K562 (cell line): ENCODE measurements at regions not wholly inside any gene's neighbourhood (a gene's known extent, or its start where the extent isn't known, plus 50 kb on each side); places are given as distances from the start of the nearest gene placed in this dataset.
A peak's percentile ranks its signal among the peaks of the same experiment; 100 is the strongest.

ENCODE experiments used
- ATAC-seq: fragments of 200-7000 bp; cut with Tn5 transposase; 3 replicates; pipeline ENCODE4 v1.9.1; 2020; ENCODE audit warnings: moderate library complexity
- BruUV-seq: library from RNA; stranded (reverse); fragments of 400-500 nt; replicated peaks from 2 replicates; lab custom pipeline; 2021; lab: Mats Ljungman, UMichigan
- CTCF ChIA-PET: fragments of 300-600 bp; formaldehyde crosslinking; extraction: SDS; loops from one replicate; lab custom pipeline; 2021; ENCODE audit warnings: low intra/inter-chr PET ratio; lab: Yijun Ruan, JAX
- POLR2A ChIA-PET: fragments of 300-600, 350-650 bp; sonication (Branson Sonifier 250); formaldehyde crosslinking; extraction: SDS; loops from one replicate; lab custom pipeline; 2021; ENCODE audit warnings: antibody characterized with exemption, inconsistent platforms; lab: Yijun Ruan, JAX
- DNase-seq, 4 experiments: peaks; one replicate each; pipeline versions ENCODE4 v3.0.0 to v3.0.0-alpha.2; 2011 to 2018; ENCODE audit warnings: low spot score in 3 of 4, mixed read lengths in 3 of 4; ENCODE audit errors: extremely low read depth in 1 of 4
- FAIRE-seq: peaks from 2 replicates; lab custom pipeline; 2011; peaks lifted over from hg19 to GRCh38; lab: Jason Lieb, UNC
- H2AFZ ChIP-seq: 2 replicates; pipeline ENCODE4 v1.6.0; 2011; ENCODE audit warnings: low read depth, low read length, control low read depth, inconsistent platforms
- H3K27ac ChIP-seq: fragments of 200-600 bp; 3 replicates; pipeline ENCODE4 v1.8.0; 2011; ENCODE audit warnings: low read depth, mild to moderate bottlenecking, control low read depth, inconsistent platforms, low read length, moderate library complexity, mixed read lengths; ENCODE audit errors: extremely low read depth
- H3K27me3 ChIP-seq, 2 experiments: fragments of 300-600 bp in 1 of 2; 2 replicates in 1 of 2; 3 replicates in 1 of 2; pipeline versions ENCODE4 v1.6.0 to v1.8.0; 2011; ENCODE audit warnings: inconsistent platforms in 2 of 2, low read length in 2 of 2, mild to moderate bottlenecking in 1 of 2, mixed read lengths in 1 of 2, moderate library complexity in 1 of 2; ENCODE audit not compliant: control insufficient read depth in 2 of 2, insufficient read depth in 2 of 2
- H3K36me3 ChIP-seq: fragments of 300-600 bp; 3 replicates; pipeline ENCODE4 v1.8.0; 2011; ENCODE audit warnings: mild to moderate bottlenecking, low read length, inconsistent platforms; ENCODE audit not compliant: control insufficient read depth, insufficient read depth
- H3K4me1 ChIP-seq, 2 experiments: fragments of 200-600 bp in 1 of 2; replicated peaks in 1 of 2; 2 replicates in 1 of 2; 3 replicates in 1 of 2; pipeline versions ENCODE4 v1.5.1 to v1.8.0; 2011; ENCODE audit warnings: inconsistent platforms in 2 of 2, low read length in 2 of 2, mild to moderate bottlenecking in 1 of 2, mixed read lengths in 1 of 2, moderate library complexity in 1 of 2; ENCODE audit not compliant: control insufficient read depth in 2 of 2, insufficient read depth in 2 of 2
- H3K4me2 ChIP-seq: 2 replicates; pipeline ENCODE4 v1.6.1; 2011; ENCODE audit warnings: low read length, control low read depth, inconsistent platforms, mixed read lengths; ENCODE audit not compliant: insufficient read depth
- H3K4me3 ChIP-seq: fragments of 200-600 bp; sonication (generic), shearing (Covaris generic); 2 replicates; pipeline ENCODE4 v1.5.1; 2016; ENCODE audit warnings: control low read depth, inconsistent platforms
- H3K79me2 ChIP-seq: fragments of 200-600 bp; 3 replicates; pipeline ENCODE4 v1.8.0; 2011; ENCODE audit warnings: low read length, inconsistent platforms; ENCODE audit not compliant: control insufficient read depth, insufficient read depth
- H3K9ac ChIP-seq, 2 experiments: 2 replicates each; pipeline versions ENCODE4 v1.6.0 to v1.6.1; 2011; ENCODE audit warnings: low read depth in 2 of 2, low read length in 2 of 2, control low read depth in 1 of 2, inconsistent platforms in 1 of 2, mild to moderate bottlenecking in 1 of 2, mixed read lengths in 1 of 2; ENCODE audit not compliant: insufficient read depth in 1 of 2
- H3K9me1 ChIP-seq: one replicate; pipeline ENCODE4 v1.6.0; 2011; ENCODE audit warnings: inconsistent platforms, mild to moderate bottlenecking, low read length, moderate library complexity; ENCODE audit not compliant: control insufficient read depth, insufficient read depth
- H3K9me3 ChIP-seq: replicated peaks from 2 replicates; pipeline ENCODE4 v1.5.1; 2011; ENCODE audit warnings: low read depth, low read length, inconsistent platforms; ENCODE audit not compliant: control insufficient read depth, insufficient read depth
- H4K20me1 ChIP-seq: replicated peaks from 2 replicates; pipeline ENCODE4 v1.6.1; 2011; ENCODE audit warnings: low read length, inconsistent platforms, mixed read lengths; ENCODE audit not compliant: control insufficient read depth, insufficient read depth
- EP400 ChIP-seq: fragments of 450-650 bp; IDR thresholded peaks from 2 replicates; pipeline ENCODE4 v1.6.1; 2017; ENCODE audit warnings: antibody characterized with exemption, mild to moderate bottlenecking, moderate library complexity
- HDAC8 ChIP-seq: fragments of 450-650 bp; IDR thresholded peaks from 2 replicates; pipeline ENCODE4 v1.6.1; 2016; ENCODE audit warnings: mild to moderate bottlenecking, missing genetic modification characterization, moderate library complexity, missing compliant biosample characterization
- IRF2 ChIP-seq: sonication (generic); formaldehyde crosslinking; IDR thresholded peaks from 2 replicates; pipeline ENCODE4 v1.8.1; 2022; ENCODE audit warnings: mild to moderate bottlenecking, missing genetic modification reagents
- NR4A1 ChIP-seq, 2 experiments: fragments of 250-450 bp in 1 of 2; fragments of 450-650 bp in 1 of 2; sonication (Bioruptor Pico) in 1 of 2; IDR thresholded peaks; 2 replicates each; pipeline versions ENCODE4 v1.4.0 to v1.6.1; 2016 to 2020; ENCODE audit warnings: mild to moderate bottlenecking in 2 of 2, missing compliant biosample characterization in 1 of 2, missing genetic modification characterization in 1 of 2, moderate library complexity in 1 of 2
- PKNOX1 ChIP-seq: fragments of 450-650 bp; IDR thresholded peaks from 2 replicates; pipeline ENCODE4 v1.6.1; 2016
- PML ChIP-seq: IDR thresholded peaks from 2 replicates; pipeline ENCODE4 v1.6.1; 2012; ENCODE audit warnings: low read length, inconsistent platforms
- RAD21 ChIP-seq, 2 experiments: fragments of 250-450 bp in 1 of 2; fragments of 450-650 bp in 1 of 2; sonication (Bioruptor Pico) in 1 of 2; formaldehyde crosslinking in 1 of 2; IDR thresholded peaks in 1 of 2; conservative IDR thresholded peaks in 1 of 2; 2 replicates each; pipeline versions ENCODE4 v1.4.0 to v1.8.0; 2020 to 2022; ENCODE audit warnings: mild to moderate bottlenecking in 2 of 2, moderate library complexity in 1 of 2
- SIX5 ChIP-seq, 2 experiments: IDR thresholded peaks; 2 replicates each; pipeline ENCODE4 v1.6.1; 2011; ENCODE audit warnings: low read length in 2 of 2, borderline replicate concordance in 1 of 2, low read depth in 1 of 2, mild to moderate bottlenecking in 1 of 2, moderate library complexity in 1 of 2; ENCODE audit not compliant: insufficient read depth in 1 of 2
- SMAD1 ChIP-seq: fragments of 150-350 bp; IDR thresholded peaks from 2 replicates; pipeline ENCODE4 v1.6.1; 2014; ENCODE audit warnings: low read length, low read depth; ENCODE audit not compliant: partially characterized antibody
- SMC3 ChIP-seq: conservative IDR thresholded peaks from 2 replicates; pipeline ENCODE4 v1.6.1; 2011; ENCODE audit warnings: low read depth, low read length, improper control_type of control experiment; ENCODE audit not compliant: insufficient read depth
- SNRNP70 ChIP-seq: fragments of 200-400 bp; formaldehyde crosslinking; optimal IDR thresholded peaks from 2 replicates; pipeline ENCODE3; 2017; ENCODE audit warnings: low read depth, low read length
- ZNF217 ChIP-seq: sonication (generic); formaldehyde crosslinking; IDR thresholded peaks from 2 replicates; pipeline ENCODE4 v1.8.0; 2022; ENCODE audit warnings: mild to moderate bottlenecking, missing genetic modification reagents
- ZNF347 ChIP-seq: fragments of 450-650 bp; formaldehyde crosslinking; IDR thresholded peaks from 2 replicates; pipeline ENCODE4 v1.4.0; 2020; ENCODE audit warnings: low read depth, mild to moderate bottlenecking, moderate library complexity
- ZNF395 ChIP-seq: fragments of 200-800 bp; sonication (Bioruptor generic); IDR thresholded peaks from 2 replicates; pipeline ENCODE4 v1.6.1; 2017; ENCODE audit warnings: missing genetic modification characterization, missing compliant biosample characterization
- ZNF512 ChIP-seq: IDR thresholded peaks from 2 replicates; pipeline ENCODE4 v1.6.1; 2016; ENCODE audit warnings: missing genetic modification characterization, missing compliant biosample characterization
- ZNF644 ChIP-seq: fragments of 200-800 bp; sonication (Bioruptor generic); IDR thresholded peaks from 2 replicates; pipeline ENCODE4 v1.6.1; 2016; ENCODE audit warnings: low read depth, missing genetic modification characterization, missing compliant biosample characterization
- ZNF79 ChIP-seq: fragments of 250-450 bp; sonication (Bioruptor Pico); IDR thresholded peaks from 2 replicates; pipeline ENCODE4 v1.4.0; 2020; ENCODE audit warnings: low read depth, mild to moderate bottlenecking, moderate library complexity
- WGBS: fragments of 100-300 bp; shearing (Covaris generic); methylation state at CpG from one replicate; pipeline ENCODE4 v1.1.6; 2016; ENCODE audit warnings: low coverage, mixed read lengths; ENCODE audit not compliant: insufficient coverage; ENCODE audit errors: missing lambda C conversion rate; 5-methylcytosine and 5-hydroxymethylcytosine counted together
- in situ Hi-C: fragments of 300-500 bp; cut with MboI; formaldehyde crosslinking; loops from 4 replicates; pipeline ENCODE4 v1.15.0; 2018; ENCODE audit warnings: inconsistent platforms, mixed read lengths
- intact Hi-C: fragments of 100-400 bp; cut with micrococcal nuclease; formaldehyde crosslinking; loops from 2 replicates; pipeline ENCODE4 v1.14.2; 2022

GRCh38 chr17:77068915-77069314 is 71.9 kb upstream of the SEC14L1 start (continued):
- TF ChIP-seq SIX5 (IDR thresholded peaks at IDR 0.05; ENCODE audit: borderline replicate concordance in 1 of 2, insufficient read depth in 1 of 2, low read depth in 1 of 2, low read length in 2 of 2) (no peak), ZNF217 (CRISPR knock-in tag) (no peak), SMC3 (no peak), ZNF512 (tag) (no peak), RAD21 (CRISPR knock-in tag; conservative IDR thresholded peaks at IDR 0.05 in 1 of 2, IDR thresholded peaks at IDR 0.05 in 1 of 2) (no peak), SMAD1 (no peak), ZNF347 (CRISPR knock-in tag) (no peak), SNRNP70 (no peak)

GRCh38 chr17:77070888-77071279 is 69.9 kb upstream of the SEC14L1 start:
- intact Hi-C loops (loop anchor here (2.0 to 10.0 kb wide), 2 partner anchors 18 to 276 kb away; no protein-coding TSS in a partner anchor), in situ Hi-C loops (no loop called here)
- Histone ChIP-seq H4K20me1 (no peaks in the 10 kb centered on the region), H3K36me3 (no peaks in the 10 kb centered on the region), H2AFZ (peak overlapping the region; percentile 95), H3K9me1 (no peaks in the 10 kb centered on the region), H3K4me2 (peak overlapping the region; percentile 80), H3K4me3 (no peak overlapping the region), H3K9me3 (no peaks in the 10 kb centered on the region), H3K27me3 (no peaks in the 10 kb centered on the region), H3K4me1 (peaks cover 23 to 26% of the 10 kb centered on the region in 2 experiments; a peak in 4 of 5 replicates), H3K79me2 (no peaks in the 10 kb centered on the region), H3K9ac (peak overlapping the region; percentile 75 to 88; a peak in 3 of 4 replicates), H3K27ac (peak overlapping the region; percentile 98)
- WGBS = 6% methylated on average over 6 of the region's 6 CpGs
- ATAC-seq (peak; percentile 77), FAIRE-seq (no peak), DNase-seq (peak; percentile 58 to 71 (median 68))
- BruUV-seq = no TSS peak
- ChIA-PET CTCF (interaction anchor here (0.7 kb wide), 1 partner anchor 15 kb away, joined by 3 read pairs; no protein-coding TSS in a partner anchor), POLR2A (interaction anchor here (0.6 to 2.1 kb wide), 8 partner anchors 8 to 1053 kb away, joined by 3 to 8 read pairs (median 3); no protein-coding TSS in a partner anchor)
- 0 out of 2 replicates have a peak, but pooled peaks have one; percentile 17 for TF ChIP-seq PKNOX1
- 0 out of 2 replicates have a peak, but pooled peaks have one; percentile 16 for TF ChIP-seq ZNF644
- TF ChIP-seq EP400 = peak; percentile 44; the same call in 1 of the 2 replicates
- no peak for TF ChIP-seq IRF2
- TF ChIP-seq HDAC8 (tag) = 0 out of 2 replicates have a peak, but pooled peaks have one; percentile 37
- no peak for TF ChIP-seq NR4A1 (CRISPR knock-in tag; IDR thresholded peaks at IDR 0.05)
- TF ChIP-seq NR4A1 (tag; IDR thresholded peaks at IDR 0.05) = peak; percentile 51
- no peak for TF ChIP-seq ZNF79 (CRISPR knock-in tag)
- 0 out of 2 replicates have a peak, but pooled peaks have one; percentile 20 for TF ChIP-seq ZNF395
- no peak; the same call in 1 of the 2 replicates for TF ChIP-seq PML
